SKM-1 treated with dmso at 0.1 percent for 144 hours (cell line): ENCODE measurements at regions not wholly inside any gene's neighbourhood (a gene's known extent, or its start where the extent isn't known, plus 50 kb on each side); places are given as distances from the start of the nearest gene placed in this dataset.
"Not testable (repeated sequence)": the region's sequence is repeated elsewhere in the genome, so short reads cannot be mapped to it uniquely, and the experiment has no call there.

Experiments
- DNase-seq: peaks from one replicate; lab custom pipeline; 2025; ENCODE audit not compliant: unreplicated experiment; lab: John Stamatoyannopoulos, UW

DNA sequence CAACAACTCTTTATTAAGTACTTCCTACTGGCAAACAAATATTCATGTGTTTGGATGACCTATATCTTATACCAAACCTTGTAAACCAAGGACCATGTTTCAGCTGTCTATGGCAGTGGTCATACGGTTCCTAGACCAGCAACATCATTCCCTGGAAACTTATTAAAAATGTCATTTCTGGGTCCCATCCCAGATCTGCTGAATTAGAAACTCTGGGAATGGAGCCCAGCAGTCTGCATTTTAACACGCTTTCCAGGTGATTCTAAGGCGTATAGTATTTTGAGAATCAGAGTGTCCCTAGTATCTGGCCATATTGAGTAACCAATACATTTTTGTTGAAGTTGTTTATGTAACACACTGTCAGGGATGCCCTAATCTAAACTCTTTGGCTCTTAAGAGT lies 363.4 kb upstream of the LRRC3B start:
- DNase-seq, result no peak

DNA sequence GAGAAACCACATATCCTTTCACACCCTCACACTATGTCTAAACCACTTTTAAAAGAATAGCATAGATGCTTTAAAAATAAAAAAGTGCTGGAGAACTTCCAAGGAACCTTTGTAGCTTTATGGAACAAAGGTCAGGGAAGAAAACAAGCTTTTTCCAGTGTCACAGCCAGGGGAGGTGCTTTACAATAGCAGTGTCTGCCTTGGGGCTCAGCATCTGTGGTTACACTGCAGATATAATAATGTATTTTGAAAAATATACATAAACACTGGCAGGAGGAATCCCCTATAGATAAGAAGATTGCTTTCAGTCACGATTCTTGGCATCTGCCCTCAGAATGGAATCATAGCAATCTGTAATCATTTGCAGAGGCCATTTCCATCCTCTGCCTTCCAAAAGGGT lies 362.4 kb upstream of the LRRC3B start:
- DNase-seq, result no peak

DNA sequence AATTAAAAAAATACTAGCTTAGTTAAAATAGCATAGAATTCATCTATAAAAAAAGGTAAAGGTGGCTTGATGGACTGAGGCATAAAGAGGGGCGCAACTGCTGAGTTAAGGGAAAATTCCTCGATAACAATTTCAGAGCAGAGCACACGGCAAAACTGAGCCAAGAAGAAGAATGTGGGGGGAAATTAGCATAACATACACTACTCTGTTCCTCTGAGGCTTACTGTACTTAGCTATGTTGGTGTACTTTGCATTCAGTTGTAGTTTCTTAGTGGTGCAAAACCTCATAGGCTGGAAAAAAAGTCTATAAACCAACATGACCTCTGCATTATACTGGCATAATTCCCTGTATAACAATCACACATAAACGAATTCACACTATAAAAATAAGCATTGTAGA lies 357.9 kb upstream of the LRRC3B start:
- no peak for DNase-seq

DNA sequence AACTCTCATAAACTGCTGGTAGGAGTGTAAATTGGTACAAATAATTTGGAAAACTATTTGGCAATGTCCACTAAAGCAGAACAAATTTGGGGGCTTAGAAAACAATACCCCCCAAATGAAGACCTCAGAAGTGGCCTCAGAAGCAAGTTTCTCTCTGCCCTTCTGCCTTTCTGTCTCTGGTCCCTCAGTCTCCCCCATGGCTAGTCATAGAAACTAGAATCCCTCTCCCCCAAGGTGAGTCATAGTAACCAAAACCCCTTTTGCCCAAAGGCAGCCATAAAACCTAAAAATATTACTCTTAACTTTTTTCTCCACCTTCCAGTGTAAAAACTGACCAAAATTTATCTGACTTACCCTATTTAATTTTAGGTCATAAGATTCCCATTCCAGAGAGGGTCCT lies 350.7 kb upstream of the LRRC3B start:
- DNase-seq, result no peak

DNA sequence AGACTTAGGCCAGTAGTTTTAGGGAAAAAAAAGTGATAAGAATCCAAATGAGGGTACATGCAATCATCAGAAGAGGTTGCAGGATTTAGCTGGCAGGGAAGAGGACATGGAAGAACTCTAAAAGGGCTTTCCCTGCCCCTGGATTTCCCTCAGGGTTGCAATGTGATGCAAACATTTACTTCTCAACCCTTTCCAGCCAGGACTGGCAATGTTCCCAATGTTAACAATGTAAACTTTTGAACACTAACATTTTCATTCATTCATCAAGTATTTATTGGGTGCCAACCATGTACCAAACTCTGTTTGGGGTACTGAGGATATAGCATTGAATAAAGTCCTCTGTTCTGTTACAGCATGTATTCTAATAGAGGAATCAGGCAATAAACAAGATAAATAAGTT lies 349.4 kb upstream of the LRRC3B start:
- DNase-seq, result no peak

DNA sequence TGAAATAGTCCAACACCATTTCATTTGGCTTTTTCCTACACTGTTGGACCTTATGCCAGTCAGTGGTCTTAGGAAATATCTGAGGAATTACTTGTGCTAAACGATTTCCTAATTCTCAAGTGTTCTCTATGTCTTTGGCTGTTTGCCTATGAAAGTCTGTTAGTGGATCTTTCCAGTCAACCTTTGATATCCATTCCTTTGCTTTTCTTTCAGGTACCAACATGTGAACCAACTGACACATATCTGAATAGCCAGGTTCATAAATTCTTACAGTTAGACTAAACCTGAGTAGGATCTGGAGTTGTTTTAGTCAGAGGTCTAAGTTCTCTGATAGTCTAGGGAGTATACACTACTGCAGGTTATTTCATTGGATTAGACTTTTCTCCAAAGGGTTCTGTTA lies 343.5 kb upstream of the LRRC3B start:
- DNase-seq, result no peak

DNA sequence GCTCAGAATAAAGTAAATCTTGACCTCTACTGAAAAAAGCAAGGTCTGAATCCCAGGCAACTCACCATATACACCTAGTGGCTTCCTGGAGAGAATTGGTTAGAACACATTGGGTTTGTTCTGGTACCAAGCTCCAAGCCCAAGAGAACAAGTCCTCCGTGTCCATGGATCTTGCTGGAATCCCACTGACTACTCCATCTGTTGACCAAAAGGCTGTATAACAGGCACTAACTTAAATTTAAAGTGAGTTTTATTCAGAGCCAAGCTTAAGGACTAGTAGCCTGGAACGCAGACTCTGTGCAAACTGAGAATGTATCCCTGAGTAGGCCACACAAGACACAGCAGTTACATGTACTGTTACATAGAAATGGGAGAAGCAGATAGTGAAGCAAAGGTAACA lies 342.1 kb upstream of the LRRC3B start:
- DNase-seq, result no peak

DNA sequence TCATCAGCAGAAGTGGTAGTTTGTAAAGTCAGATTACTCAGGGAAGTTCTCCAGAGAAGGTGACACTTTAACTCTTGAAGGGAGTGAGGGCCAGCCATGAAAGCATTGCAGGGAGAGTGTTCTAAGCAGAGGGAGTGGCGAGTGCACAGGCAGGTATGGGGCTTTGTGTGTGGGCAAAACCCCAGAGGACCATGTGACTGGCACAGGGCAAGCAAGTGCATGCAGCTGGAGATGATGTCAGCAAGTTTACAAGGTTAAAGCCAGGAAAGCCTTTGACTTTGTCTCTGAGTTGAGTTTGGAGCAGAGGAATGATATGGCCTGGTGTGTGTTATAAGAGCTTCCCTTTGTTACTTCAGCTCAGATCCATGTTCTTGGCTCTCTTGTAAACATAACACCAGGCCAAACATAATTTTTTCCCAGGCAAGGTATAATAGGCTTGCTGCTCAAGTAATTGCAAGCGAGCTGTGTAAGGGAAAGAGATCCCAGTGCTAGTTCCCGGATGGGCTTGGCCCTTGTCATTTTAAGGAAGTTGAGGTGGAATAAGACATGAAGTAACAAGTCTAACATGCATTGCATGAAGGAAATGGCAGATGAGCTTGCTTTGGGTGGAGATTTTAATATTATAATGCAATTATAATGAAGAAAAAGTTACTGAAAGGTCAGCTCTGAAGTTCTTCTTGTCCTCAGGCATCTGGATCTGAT lies 341.1 kb upstream of the LRRC3B start:
- DNase-seq, result no peak

DNA sequence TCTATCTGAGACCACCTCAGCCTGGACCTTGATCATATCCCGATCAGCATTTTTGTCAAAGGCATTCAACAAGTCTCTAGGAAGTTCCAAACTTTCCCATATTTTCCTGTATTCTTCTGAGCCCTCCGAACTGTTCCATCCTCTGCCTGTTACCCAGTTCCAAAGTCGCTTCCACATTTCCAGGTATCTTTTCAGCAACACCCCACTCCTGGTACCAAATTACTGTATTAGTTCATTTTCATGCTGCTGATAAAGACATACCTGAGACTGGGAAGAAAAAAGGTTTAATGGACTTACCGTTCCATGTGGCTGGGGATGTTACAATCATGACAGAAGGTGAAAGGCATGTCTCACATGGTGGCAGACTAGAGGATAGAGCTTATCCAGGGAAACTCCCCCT lies 338.1 kb upstream of the LRRC3B start:
- DNase-seq, result not testable (repeated sequence)

DNA sequence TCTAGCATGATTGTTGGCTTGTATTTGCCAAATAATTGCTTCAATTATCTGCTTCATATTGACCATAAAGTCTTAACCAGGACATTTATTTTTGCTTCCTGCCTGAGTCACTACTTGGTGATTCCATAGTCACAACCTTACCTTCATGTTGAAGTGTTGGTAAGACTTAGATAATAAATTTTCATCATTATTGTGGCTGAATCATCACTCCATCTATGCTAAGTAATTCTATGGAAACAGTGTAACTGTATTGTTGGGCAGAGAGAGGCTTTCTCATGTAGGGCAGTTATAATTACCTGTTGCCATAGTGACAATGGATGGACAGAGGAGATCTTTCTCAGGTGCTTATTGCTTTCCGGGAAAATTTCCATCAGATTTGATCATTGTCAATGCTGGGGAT lies 330.7 kb upstream of the LRRC3B start:
- no peak for DNase-seq

DNA sequence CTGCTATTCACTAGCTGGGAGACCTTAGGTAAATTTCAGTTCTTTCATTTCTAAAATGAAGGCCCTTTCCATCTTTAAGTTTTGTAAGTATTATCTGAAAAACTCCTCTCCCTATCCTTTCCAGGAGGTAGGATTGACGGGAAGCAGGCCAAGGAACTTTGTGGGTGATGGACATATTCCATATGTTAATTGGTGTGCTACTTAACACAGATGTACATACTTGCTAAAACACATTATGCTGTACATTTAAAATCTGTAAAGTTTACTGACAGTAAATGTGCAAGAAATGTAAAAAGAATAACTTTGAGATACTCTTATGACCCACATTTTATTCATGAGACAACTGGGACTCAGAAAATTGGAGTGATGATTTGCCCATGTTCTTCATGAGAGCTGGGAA lies 329.8 kb upstream of the LRRC3B start:
- no peak for DNase-seq

DNA sequence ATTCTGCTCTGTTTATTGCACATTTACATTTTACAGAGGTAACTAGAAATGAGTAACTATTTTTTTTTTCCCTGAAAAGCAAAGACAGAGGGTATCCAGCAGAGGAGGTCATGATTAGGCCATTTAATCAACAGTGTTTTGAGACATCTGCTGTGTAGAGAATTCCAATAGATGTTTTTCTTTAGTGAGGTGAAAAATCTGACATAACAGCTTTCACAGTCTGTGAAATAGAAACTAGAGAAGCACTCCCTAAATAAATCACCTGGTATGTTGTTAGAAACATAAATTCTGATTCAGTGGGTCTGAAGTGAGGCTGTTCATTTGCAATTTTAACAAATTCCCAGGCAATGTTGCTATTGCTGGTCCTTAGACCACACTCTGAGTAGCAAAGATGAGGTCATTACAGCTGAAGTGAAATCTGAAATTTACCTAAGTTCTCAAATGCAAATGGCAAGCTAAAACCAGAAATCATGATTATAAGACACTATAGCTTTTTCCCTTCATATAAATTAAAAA lies 329.2 kb upstream of the LRRC3B start:
- DNase-seq, result no peak

DNA sequence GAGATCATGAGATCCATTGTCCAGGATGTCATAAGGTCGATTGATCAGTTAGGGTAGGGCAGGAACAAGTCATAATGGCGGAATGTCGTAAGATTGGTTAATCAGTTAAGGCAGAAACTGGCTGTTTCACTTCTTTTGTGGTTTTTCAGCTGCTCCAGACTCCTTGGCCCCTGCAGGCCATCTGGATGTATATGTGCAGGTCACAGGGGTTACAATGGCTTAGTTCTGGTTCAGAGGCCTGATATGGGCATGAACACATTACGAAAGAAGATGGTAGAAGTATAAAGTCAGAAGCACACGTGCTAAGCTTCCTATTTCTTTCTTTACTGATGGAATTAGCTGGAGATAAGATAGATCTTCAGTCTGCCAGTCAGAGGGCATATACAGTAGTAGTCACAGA lies 315.4 kb upstream of the LRRC3B start:
- peak; percentile 71 for DNase-seq

DNA sequence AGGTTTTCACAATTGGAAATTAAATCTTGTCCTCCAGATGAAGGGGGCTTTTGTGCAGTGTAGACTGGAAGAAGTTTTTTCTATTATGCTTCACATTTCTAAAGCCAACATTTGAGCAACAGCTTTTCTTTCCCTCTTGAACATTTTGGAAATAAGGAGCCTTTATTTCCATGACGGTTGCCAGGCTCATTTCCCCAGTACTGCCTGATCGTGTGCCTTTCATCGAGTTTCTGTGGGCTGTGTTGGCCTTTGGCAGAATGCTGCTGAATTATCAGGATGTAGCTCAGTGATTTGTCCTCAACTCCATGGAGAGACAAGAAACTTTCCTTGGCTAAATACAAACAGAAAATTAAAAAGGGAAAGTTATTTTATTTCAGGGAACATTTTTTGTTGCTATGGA lies 314.8 kb upstream of the LRRC3B start:
- no peak for DNase-seq

DNA sequence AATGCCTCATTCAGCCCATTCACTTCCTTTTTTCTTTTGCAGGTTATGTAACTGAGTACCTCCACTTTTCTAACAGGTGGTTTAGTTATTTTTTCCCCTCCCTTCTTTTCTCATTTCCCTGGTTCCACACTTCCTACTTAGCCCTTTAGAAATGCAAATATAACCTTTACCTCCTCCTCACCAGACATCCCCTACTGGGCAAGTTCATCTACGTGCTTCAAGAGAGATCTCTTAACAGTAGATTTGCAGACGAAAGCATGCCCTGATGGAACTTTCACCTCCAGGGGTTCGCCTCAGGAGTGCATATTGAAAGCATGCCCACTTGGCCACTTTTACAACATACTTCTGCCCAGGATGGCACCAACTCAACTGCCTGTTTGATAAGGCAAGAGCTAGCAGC lies 314.1 kb upstream of the LRRC3B start:
- no peak for DNase-seq

DNA sequence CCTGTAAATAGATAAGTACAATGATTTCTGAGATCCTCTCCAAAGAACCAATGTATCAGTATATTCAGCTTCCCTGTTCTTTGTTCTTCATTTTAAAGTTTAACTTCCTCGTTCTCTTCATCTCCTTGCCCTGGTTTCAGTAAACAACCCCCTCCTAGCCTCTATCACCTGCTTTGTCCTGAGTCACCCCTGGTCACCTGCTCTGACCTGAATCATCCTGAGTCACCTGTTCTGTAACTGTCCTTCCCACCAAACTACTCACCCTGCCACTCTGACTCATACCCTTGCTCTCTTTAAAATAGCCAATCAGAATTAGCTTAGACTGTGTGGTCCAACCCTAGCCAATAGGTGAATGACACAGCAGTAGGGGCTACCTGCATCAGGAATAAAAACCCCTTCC lies 313.0 kb upstream of the LRRC3B start:
- not testable (repeated sequence) for DNase-seq

DNA sequence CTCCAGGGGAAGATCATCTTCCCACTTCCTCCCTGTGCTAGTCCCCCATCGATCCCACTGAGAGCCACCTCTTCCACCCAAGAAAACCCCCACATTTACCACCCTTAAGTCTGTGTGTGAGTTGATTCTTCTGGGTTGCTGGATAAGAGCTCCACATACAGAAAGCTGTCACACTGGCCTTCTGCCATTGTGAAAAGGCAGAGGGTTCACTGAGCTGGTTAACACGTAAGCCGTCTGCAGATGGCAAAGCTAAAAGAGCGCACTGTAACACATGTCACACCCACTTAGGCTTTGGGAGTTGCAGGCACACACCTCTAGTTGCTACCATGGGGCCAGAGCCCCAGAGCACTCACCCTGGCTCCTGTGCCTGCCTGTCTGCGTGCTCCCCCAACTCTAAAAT lies 309.8 kb upstream of the LRRC3B start:
- no peak for DNase-seq

DNA sequence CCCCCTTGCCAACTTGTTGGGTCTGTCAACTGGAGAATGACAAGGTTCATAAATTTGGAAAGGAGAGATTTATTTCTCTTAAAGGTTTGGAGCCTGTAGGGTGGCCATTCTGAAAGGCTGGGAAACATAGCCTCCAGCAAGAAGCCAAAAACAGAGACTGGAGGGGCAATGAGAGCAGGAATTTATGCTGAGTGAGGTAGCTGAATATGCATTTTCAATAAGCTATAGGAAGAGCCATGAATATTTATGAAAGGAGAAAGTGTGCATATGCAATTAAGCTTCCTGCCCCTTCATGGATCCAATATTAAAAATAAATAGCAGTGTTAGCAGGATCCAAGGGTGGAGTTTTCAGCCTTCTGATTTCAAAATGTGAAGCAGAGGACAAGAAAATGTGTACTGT lies 306.1 kb upstream of the LRRC3B start:
- DNase-seq, result no peak

DNA sequence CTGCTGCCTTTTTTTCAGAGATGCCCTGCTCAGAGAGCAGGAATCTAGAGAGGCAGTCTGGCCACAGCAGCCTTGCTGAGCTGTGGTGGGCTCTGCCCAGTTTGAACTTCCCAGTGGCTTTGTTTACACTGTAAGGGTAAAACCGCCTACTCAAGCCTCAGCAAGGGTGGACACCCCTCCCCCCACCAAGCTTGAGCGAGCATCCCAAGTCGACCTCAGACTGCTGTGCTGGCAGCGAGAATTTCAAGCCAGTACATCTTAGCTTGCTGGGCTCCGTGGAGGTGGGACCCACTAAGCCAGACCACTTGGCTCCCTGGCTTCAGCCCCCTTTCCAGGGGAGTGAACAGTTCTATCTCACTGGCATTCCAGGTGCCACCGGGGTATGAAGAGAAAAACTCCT lies 298.8 kb upstream of the LRRC3B start:
- not testable (repeated sequence) for DNase-seq

DNA sequence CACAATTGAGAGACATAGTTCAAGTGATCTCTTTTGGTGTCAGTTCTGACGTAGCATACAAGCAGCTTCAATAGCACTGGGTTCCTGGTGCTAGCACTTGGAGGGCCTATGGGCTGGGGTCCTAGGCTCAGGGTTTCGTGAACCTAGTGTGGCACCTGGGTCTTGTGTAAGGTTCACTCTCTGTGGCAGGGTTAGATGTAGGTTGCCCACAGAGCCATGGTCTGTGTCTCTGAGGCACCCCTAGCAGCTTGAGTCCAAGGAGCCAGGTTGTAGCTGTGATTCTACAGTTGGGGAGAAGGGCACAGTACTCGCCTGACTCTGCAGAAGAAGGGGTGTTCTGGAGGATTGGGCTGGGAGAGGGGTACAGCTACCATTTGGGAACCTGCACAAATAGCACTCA lies 282.6 kb upstream of the LRRC3B start:
- no peak for DNase-seq

DNA sequence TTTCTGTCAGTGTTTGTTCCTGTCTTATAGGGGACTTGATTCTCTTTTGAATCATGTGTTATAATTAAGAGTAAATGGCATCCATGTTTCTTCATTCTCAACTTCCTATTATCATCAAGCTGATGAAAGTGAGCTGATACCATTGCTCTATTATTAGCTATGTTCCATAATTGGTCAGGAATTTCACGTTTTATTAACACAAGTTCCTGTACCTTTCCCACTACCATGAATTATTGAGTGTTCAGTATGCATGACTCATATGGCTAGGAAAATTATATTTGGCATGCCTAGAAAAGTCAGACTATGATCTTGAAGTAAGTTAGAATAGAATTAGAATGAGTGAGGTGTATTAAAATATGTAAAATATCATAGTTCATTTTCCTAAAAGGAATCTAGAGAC lies 278.9 kb upstream of the LRRC3B start:
- no peak for DNase-seq

DNA sequence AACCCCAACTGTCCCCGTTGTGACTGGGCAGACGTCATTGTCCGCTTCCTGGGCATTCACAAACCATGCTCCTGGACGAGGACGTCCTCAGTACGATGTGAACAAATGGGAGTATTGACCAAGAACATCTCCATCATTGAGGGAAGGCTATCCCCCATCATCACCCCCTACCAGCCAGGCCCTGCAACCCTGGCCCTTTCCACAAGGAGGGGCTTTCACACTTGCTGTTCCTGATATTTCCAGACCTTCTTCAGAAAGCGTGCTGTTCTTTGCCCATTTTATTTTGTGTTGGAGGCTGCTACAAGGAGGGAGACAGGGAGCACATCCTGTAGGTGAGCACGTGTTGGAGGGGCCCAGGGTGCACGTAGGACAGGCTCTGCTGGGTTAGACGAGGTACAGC lies 277.0 kb upstream of the LRRC3B start:
- no peak for DNase-seq

DNA sequence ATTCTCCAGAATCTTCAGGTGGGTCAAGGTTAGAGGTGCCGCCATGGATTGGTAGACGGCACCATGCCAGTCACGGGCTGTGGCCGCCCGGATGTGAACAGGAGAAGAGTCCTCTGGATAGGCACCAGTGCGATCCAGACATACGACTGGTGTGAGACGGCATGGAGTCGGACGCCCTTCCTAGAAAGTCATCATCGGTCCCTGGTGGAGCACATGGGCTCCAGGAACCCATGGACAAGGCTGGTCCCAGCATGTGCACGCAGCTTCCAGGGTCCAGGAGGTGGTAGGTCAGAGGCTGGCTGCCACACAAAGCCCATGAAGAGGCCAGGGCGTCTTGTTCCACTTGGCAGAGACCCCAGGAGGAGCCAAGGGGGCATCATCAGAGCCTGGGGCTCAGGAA lies 276.1 kb upstream of the LRRC3B start:
- DNase-seq, result no peak
